NCI-H2227 (cell line): ENCODE measurements at regions not wholly inside any gene's neighbourhood (a gene's known extent, or its start where the extent isn't known, plus 50 kb on each side); places are given as distances from the start of the nearest gene placed in this dataset.

Source experiments
- DNase-seq: peaks from one replicate; lab custom pipeline; 2025; ENCODE audit not compliant: unreplicated experiment; lab: John Stamatoyannopoulos, UW

DNA sequence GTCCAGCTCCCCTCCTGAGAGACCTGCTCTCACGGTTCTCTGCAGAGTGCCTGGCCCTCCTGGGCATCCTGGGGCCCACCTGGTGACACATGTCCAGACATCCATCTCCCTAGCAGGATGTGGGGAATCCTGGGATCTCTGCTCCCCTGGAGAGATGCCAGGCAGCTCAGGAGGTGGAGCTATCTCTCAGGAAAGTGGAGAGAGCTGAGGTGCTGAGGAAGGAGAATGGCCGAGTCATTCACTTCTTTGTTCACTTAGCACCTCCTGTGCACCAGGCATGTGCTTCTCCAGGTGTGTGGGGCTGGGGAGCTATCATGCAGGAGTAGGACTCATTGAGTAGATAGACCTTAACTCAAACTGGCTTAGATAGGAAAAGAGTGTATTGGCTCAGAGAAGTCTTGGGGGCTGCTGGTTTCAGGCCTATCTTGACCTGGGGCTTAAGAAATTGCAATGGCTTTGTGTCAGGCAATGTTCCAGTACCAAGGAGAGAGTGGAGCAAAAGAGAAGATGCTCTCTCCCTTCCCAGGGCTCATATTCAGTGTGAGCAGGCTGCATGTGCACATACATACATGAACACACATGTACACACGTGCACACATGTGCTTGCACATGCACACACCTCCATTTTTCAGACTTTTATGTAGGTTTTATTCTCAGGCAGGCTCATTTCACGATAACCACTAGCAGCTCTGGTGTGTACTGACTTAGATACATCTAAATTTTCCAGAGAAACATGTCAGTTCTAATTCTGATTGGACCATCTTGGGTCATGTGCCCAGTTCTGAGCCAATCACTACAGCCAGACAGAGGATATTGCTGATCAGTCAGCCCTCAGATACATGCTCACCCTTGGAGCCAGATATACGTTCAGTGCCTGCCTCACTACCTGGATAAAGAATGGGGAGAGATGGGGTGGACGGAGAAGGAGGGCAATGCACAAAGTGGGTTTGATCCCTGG is 437.6 kb downstream of the PTPRU start:
- DNase-seq = no peak

GRCh38 chr1:29673228-29673500 is 436.8 kb downstream of the PTPRU start:
- no peak for DNase-seq

GRCh38 chr1:29672416-29673227 is 436.3 kb downstream of the PTPRU start:
- DNase-seq = no peak

DNA sequence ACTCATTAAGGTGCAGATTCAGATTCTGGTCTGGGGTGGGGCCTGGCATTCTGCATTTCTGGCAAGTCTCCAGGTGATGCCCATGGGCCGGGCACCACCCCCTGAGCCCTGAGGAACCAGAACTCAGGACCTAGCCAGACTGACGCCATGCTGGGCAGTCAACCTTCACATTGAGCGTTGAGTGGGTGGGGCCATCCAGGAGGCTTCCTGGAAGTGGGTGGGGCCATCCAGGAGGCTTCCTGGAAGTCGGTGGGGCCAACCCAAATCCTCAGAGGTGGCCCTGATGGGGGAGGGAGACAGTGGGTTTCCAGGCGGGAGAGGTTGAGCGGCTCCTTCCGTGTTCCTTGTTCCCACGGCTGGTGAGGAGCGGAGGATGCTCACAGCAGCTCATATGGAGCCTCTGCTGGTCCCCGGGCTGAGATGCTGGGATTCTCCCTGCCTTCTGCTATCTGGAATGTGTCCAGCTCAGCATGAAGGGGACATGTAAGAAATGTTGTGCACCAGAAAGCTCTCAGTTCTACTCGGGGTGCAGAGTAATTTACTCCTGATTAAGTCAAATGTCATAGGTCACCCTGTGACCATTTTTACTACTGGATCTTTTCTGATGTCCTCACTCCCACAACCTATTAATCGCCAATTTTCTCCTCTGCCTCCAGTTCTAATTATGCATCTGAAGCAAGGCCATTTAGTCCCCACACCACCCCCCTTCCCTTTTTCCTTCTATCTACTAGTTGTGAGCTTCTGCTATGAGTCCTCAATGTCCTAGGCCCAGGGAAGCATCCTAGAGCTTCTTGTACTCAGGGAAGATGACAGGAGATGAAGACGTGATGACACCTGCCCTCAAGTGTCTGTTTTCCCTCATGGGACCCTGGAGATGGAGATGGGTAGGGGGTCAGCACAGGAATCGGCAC is 435.4 kb downstream of the PTPRU start:
- no peak for DNase-seq

- no peak for DNase-seq
Observed at GRCh38 chr1:29670752-29671151, 434.4 kb downstream of the PTPRU start.

- no peak for DNase-seq
Observed at GRCh38 chr1:29669912-29670311, 433.6 kb downstream of the PTPRU start.

- no peak for DNase-seq
Observed at GRCh38 chr1:29669158-29669871, 433.0 kb downstream of the PTPRU start.

GRCh38 chr1:29668551-29669157 is 432.3 kb downstream of the PTPRU start:
- DNase-seq = no peak

DNA sequence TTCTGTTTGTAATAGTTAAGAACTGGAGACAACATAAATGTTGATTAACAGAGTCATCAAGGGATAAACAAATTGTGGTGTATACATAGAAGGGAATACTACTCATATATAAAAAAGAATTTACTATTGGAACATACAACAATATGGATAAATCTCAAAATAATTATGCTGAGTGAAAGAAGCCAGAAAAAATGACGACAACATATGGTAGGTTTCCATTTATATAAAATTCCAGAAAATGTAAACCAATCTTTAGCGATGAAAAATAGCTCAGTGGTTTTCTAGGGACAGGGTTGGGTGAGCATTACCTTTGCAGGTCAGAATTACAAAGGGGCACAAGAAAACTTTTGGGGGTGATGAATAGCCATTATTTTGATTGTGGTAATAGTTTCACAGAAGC is 431.6 kb downstream of the PTPRU start:
- DNase-seq = no peak

GRCh38 chr1:29664711-29665110 is 428.4 kb downstream of the PTPRU start:
- DNase-seq = no peak

- no peak for DNase-seq
Observed at GRCh38 chr1:29658688-29659087, 422.4 kb downstream of the PTPRU start.

GRCh38 chr1:29657816-29658215 is 421.5 kb downstream of the PTPRU start:
- no peak for DNase-seq

- DNase-seq = peak; percentile 20
Observed at GRCh38 chr1:29655945-29656850, 419.9 kb downstream of the PTPRU start.

DNA sequence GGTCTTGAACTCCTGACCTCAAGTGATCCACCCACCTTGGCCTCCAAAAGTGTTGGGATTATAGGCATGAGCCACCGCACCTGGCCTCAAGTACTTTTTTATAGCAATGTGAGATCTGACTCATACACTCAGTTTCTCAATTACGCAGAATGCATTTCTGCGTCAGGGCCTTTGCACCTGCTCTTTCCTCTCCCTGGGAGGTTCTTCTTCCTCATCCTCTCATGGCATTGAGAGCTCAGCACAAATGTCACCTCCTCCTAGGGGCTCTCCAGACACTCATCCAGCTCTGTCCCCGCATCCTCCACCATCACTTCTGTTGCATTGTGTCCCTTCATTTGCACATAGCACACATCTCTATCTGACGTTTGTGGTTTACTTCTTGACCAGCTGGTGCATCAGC is 418.8 kb downstream of the PTPRU start:
- DNase-seq = no peak

GRCh38 chr1:29653886-29654450 is 417.6 kb downstream of the PTPRU start:
- DNase-seq = no peak

DNA sequence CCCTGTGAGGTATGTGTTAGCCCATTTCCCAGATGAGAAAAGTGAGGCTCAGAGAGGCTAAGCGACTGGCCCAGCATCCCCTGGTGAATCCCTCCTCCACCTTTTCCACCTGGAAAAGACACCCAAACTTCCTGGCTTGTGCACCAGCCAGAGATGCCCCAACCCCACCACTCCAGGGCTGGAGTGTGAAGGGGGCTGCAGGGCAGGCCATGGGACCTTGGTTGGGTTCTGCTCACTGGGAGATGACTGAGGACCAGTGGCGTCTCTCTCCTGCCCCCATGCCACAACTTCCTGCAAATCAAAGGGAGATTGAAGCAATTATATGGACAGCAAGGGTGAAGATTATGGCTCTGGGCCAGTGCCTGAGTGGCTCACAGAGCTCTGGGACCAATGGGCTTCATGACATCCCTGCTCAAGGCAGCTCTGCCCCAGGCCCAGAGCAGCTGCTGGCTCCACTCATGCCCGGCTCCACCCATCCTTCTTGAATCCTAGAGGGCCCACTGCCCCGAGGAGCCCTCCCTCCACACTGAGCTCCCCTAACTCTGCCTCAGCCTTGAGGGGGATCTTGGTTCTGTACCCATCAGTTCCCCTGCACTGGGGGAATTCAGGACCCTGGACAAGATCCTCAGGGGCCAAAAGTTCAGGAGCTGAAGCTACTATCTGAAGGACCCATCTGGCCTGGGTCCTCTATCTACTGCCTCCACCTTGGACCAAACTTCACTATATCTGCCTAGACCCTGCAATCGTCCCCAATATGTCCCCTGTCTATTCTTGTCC is 416.9 kb downstream of the PTPRU start:
- DNase-seq = no peak

DNA sequence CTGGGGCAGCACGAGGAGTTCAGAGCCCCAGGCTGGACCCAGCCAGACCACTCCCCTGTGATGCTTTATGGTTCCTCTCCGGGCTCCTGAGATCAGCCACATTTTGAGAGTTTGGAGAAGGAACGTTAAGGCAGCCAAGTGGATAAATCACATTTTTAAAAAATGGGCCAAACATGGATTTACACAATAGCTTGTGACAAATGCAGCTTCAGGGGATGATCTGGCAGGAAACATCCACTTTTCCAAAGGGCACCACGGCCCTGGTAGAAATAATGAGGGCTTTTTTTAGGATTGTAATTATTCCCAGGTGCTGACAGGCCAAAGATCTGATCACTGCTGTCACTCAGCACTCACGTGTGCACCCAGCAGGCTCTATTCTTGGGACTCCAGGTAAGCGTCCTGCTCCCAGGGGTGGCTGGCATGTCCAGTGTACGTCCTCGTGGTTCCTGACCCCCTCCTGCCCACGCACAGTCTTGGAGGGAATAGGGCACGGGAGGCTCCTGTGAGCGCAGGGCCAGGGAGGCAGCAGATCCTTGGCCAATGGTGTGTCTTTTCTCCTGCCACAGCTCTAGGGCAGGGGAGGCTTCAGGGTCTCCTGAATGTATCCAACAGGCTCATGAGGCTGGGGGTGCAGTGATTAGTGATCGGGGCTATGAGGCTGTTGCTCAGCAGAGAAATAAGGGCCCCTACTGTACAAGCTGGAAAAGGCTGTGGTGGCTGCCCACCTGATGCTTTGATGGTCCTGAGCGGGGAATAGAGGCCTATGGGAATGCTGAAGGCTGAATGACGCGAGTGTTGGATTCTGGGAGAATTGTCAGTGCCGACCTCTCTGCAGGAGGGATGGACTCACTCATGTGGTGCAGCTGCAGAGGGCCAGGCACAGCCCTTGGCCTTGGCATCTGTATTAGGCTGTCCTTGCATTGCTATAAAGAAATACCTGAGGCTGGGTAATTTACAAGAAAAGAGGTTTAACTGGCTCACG is 415.7 kb downstream of the PTPRU start:
- DNase-seq = no peak
